ENCODE measurements at regions not wholly inside any gene's neighbourhood (a gene's known extent, or its start where the extent isn't known, plus 50 kb on each side); places are given as distances from the start of the nearest gene placed in this dataset.

DNA sequence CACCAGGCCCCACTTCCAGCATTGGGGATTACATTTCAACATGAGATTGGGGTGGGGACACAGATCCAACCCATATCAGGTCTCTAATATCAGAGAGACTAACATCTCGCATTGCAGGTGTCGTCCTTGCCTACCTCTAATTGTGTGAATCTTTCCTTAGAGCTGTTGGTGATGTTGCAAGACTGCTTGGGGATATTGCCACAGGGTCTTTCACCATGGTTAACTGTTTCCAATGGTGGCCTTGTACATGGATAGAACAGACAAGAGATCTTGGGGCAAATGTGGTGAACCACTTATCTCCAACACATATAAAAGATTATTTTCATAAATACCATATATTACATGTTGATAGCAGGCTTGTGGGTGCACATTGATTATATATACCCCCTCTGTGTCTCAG, 270.3 kb upstream of the LINC00305 start:
- DNase-seq (ENCODE audit: low spot score), result no peak

DNA sequence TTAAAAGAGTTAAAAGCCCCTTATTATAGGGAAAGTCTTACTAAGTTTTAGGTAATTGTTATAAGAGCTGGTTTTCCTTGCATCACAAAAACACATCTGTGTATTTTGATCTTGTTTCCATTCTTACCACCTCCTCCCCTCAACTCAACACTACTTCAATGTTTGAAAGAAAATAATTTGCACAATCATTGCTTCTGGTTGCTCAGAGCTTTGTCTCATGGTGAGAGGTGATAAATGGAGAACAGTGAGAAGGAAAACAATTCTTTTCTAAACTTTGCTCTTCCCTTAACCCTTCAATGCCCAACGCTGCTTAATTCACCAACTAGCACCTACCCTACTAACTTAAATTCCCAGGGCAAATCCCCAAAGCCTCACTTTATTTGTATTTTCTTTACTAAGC, 268.1 kb upstream of the LINC00305 start:
- no peak for DNase-seq (ENCODE audit: low spot score)

DNA sequence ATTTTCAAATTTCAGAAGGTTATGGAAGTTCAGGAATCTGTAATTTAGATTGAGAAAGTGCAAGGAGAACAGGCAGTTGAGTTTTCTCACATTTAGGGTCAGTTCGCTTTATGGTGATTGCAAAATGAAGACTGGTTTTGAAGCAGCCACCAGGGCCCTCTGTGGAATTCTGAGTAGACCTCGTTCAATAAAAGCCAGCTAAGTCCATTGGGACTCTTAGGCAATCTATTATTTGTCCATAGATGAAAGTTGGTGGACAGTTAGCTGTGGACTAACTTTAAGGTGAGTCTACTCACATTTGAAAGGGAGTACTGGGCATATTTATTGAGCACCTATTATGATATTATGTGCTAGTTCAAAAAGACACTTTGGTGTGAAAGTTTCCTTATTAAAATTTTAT, 266.3 kb upstream of the LINC00305 start:
- no peak for DNase-seq (ENCODE audit: low spot score)

DNA sequence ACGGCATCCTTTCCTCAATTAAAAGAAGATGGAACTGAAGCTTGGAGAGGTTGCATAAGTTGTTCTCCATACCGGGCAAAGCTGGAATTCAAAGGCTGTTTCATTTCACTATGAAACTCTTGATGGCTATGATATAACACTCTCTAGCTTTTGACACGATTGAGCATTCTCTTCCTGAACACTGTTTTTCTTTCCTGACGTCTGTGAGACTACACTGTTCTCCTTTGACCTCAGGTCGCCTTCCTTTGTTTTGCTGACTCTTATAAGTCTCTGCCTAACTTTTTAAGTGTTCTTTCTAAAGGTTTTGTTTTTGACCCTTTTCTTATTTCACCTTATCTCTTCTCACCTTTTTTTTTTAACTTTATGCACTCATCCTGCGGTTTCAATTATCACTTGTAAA, 261.8 kb upstream of the LINC00305 start:
- DNase-seq (ENCODE audit: low spot score), result no peak

DNA sequence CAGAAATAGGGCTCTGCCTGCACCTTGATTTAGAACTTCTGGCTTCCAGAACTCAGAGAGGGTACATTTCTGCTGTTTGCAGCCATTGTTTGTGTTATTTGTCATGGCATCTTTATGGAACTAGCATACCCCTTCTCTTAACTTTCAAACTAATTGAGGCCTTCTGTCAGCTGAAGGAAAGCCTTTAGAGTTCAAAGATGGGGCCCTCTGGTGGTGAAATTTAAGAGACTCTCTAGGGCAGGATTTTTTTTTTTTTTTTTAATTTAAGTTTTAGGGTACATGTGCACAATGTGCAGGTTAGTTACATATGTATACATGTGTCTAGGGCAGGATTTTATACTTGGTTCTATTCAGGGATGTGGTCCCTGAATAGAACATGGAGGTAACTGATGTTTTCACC, 260.6 kb upstream of the LINC00305 start:
- no peak for DNase-seq (ENCODE audit: low spot score)

DNA sequence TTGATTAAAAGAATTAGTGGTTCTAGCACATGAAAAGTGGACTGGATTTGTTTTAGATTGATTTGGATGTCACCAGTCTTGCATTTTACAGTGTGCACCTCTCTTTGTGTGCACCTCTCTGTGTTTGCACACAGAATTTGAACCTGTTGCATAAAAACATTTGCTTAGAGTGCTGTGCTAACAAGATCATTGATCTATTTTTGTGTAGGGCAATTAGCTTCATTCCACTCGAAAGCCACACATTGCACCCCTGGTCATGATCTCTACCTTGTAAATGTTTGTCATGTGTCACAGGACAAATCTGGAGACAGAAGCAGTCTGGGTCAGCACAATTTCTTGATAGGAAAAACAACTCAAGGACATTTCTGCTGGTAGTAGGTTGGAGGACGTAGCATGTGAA, 258.7 kb upstream of the LINC00305 start:
- no peak for DNase-seq (ENCODE audit: low spot score)

DNA sequence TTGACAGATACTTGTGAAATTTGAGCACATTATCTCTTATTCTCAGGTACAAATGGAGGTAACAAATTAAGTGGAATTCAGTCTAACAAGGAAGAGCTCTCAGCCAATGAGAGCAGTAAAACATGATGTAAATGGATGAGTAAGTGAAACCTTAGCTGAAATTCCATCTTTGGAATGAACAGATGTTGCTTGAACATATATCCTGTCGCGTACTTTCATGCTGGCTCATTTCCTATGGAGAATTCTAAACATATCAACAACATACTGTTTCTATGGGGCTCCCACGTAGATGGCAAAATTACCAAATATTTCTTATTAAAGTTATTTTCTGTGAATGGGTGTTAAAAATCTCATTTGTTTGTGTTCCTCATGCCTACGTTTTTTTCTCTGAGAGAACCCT, 256.3 kb upstream of the LINC00305 start:
- DNase-seq (ENCODE audit: low spot score), result peak; percentile 8

DNA sequence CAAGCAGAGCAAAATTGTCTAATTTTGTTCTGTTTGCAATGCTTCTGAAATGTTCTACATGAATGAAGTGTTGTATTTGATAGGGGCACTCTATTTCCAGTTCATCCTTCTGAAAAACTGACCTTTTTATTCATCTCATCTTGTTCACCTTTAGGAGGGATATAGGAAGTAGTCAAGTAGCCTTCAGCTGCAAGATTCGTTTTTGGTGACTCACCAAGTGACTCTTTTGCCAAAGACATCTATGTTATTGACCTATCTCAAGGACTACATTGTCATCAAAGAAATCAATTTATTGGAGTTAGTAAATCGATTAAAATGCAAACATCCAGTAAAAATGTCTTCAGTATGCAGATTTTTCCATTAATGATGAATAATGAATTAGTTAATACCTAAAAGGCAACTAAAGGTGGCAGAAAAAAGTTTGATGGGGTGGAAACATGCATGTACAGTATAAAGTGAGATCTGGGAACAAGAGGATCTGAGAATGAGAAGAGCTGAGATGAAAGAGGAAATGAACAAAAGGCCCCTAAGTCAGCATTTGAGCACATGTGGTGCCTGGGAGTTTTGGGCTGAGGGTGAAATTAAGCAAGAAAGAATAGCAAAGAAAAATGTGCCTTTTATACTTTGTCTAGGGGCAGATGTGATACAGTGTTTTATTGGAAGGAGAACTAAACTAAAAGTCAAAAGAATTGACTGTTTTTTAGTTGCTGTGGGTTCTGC, 255.1 kb upstream of the LINC00305 start:
- no peak for DNase-seq (ENCODE audit: low spot score)

DNA sequence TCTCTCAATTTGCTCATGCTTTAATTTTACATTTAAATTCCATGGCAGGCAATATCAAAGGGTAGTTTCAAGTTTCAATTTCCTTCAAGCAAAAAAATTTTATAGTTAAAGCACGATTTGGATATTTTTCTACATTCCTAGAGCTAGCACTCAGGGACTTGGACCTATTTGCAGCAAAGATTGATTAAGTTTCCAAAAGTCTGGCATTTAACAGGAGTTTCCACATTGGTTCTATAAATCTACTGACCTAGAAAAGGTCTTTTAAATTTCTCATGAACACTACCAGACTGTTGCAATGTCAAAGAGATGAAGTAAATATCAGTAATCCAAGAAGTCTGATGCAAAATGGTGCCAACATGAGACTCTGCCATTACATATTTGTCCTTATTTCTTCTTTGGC, 253.7 kb upstream of the LINC00305 start:
- no peak for DNase-seq (ENCODE audit: low spot score)

DNA sequence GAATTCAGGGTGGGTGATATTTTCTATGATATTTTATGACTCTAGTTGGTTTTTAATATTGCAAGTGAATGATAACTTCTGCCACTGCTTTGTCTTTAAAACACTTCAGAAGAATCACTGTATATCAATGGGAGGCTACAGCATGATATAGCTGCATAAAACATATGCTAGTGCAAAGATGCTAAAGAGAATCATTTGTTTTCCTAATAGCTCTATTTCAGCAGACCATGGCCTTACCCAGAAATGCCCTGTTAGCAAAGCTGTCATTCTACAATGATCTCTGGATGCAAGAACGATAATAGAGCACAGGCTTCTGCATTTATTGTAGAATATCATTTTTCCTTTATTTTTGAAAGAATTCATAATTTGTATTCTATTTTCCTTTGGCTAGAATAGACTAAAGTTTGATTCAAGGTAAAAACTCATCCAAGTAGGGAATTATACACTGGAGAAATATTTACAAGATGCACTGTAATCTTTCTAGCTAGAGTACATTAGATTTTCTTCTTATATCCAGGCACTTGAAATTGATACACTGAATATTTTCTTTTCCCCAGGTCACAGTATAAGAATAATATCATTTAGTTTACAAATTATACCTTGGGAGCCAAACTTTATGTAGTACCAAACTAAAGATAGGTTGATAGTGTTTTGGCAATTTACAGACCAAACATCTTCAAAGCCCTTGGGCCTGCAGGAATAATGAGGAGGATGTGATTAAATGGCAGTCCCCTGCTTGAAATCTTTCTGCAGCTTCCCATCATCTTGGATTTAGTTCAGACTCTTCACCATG, 252.6 kb upstream of the LINC00305 start:
- DNase-seq (ENCODE audit: low spot score), result no peak

DNA sequence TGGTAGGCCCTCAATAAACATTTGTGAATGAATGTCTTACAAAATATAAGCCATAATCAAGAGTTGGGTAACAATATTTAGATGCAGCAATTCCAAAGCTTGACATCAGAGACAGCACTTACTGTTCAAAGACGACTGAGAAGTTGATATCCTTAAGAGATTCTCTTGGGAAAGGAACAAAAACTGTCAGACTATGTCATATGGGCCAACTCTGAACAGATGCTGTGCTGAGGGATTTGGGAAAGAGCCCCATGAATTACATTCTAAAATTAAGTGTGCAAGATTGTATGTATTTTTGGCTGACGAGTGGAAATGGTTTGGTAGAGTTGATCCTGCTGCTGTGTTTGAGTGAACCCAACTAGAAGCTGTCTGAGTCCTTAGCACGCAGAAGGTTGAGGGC, 250.7 kb upstream of the LINC00305 start:
- DNase-seq (ENCODE audit: low spot score), result no peak

DNA sequence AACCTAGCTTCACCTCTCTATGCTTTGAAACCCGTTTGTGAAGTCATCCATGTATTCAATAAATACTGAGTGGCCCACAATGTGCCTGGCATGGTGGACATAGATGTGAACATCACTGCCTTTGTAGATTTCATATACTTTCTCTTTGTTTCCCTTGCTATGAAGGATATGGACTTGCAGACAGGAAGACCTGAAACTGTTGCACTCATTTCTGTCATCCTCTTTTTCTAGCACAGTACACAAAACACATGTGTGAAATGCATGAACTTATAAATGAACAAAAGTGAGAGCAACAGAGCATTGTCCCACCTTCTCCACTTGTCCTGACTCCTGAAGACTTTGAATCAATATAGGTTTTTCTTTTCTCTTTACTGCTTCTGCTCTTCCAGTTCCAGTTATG, 249.4 kb upstream of the LINC00305 start:
- no peak for DNase-seq (ENCODE audit: low spot score)

DNA sequence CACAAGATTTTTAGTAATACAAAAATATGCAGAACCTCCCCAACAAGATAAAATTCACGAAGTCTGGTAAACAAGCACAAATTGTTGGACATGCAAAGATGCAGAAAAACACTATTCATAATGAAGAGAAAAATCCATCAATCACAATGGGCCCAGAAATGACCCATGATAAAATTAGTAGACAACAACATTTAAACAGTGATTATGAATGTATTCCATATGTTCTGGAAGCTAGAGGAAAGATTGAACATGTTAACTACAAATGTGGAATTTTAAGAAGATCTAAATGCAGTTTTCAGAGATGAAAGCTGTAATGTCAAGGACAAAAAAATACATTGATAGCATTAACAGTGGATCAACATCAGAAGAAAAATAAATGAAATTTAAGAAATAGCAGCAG, 243.3 kb upstream of the LINC00305 start:
- DNase-seq (ENCODE audit: low spot score), result no peak

DNA sequence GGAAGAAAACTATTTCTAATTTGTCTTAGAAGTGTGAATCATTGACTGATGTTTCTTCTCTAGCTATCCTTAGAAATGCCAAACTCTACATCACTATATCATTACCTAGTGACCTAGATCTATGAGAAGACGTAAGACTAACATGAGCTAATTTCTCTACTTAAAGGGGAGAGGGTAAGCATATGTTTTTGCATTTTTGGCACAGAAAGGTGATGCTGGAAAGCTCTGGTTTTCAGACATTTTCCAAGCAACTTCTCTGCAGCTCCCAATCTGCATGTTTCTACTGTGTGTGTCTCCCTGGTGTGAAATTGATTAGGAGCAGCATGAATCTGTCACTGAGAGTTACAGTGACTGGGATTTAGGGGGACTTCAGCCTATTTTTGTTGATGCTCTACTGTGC, 235.2 kb upstream of the LINC00305 start:
- DNase-seq (ENCODE audit: low spot score), result no peak

DNA sequence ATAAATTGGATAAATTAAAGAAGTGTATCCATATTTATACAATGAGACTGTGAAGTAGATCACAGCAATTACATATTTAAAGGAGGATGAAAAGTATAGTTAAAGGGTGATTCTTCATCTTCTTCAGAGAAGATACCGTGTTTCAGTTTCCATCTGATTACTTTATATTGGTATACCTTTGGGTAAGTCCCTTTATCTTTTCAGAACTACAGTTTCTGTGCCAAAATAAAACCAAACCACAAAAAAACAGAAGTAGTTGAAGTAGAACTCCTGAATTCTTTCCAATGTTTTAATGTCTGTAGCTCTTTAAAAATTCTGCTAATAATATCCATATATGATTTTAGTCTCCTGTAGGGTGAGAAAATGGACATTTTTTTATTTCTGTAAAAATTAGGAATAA, 231.2 kb upstream of the LINC00305 start:
- no peak for DNase-seq (ENCODE audit: low spot score)

DNA sequence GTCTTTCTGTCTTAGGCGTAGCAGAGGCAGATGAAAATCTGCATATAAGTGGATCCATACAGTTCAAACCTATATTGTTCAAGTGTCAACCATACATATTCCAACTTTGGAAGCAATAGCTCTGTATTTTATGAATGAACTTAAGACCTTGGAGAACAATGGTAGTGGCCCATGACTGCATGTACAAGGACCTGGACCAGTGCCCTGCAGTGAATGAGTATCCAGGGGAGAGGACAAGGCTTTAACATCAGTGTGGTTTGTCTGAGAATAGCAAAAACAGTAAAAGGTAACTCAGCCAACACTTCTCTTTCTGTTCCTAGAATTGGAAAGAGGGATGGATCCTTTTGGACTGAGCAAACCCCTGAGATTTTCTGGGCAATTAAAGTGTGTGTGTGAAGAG, 230.8 kb upstream of the LINC00305 start:
- DNase-seq (ENCODE audit: low spot score), result no peak

DNA sequence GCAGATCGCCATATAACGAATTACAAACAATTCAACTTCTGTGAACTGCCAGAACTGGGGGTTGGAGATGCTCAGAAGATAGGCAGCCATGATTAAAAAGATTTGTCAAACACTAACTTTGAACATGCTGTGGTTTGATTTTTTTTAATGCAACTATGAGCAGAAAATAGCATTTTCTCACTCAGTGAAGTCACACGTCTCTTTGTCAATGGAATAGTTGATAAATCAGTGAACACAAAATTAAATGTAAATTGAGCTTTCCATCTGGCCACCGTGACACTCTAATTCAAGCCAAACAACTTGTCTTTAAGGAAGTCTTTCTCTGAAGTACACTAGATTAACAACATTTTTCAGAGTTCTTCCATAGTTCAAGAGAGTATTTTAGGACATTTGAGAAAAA, 228.6 kb upstream of the LINC00305 start:
- DNase-seq (ENCODE audit: low spot score), result no peak

DNA sequence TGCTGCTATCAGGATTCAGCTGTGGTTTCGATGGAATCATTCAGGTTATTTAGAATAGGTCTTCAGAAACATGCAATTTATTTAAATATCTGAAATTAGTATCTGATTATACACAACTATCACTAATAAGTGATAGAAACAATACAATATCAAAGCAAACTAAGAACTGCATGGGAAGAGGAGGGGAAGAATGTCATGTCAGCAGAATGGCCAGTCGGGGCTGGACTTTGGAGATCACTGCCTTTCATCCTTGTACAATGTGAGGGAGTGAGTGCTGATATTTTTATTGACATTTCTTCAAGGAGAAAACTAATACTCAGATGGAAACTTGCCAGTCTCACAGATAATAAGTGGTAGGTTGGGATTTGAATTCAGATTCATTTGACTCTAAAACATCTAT, 224.0 kb upstream of the LINC00305 start:
- no peak for DNase-seq (ENCODE audit: low spot score)

DNA sequence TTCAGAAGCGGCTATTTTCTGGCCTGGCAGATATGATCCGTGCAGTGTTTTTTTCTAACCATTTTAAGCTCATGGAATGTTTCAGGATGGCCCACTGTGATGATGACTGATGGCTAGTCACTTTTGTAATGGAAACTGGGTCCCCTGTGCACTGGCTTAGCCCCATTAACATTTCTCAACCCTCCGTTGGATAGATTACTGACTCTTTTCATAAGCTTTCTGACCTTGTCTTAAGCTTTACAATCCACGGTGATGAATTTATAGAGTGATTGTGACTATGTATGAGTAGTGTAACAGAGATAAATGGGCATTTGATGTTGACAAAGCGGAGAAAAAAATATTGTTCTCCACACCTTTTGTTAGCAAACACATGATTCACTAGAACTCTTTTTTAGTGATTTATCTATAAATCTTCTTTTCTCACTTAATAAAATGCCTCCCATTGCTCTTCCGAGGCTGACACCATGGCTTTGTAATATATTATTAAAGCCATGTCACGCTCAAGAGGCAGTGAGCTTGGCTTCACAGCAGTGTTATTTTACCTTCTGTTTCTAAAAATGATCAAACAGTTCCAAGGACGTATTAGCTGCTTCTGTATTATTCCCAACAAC, 221.0 kb upstream of the LINC00305 start:
- DNase-seq (ENCODE audit: low spot score), result peak; percentile 24

DNA sequence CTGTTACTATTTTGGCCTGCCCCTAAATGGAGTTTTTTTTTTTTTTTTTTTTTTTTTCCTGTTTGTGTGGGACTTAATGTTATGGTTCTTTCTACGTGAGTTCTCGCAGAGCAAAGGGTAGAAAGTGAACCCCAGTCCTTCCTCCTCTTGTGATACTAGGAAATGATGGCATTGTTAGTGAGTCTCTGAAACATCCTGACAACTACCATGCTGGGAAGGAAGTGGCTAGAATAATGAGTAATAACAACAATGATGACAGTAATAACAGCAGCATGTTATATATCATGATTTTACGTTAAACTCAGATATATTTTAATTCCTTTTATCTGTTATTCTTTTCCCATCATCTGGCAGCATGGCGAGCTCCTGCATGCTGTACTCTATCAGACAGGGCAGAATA, 216.2 kb upstream of the LINC00305 start:
- no peak for DNase-seq (ENCODE audit: low spot score)

DNA sequence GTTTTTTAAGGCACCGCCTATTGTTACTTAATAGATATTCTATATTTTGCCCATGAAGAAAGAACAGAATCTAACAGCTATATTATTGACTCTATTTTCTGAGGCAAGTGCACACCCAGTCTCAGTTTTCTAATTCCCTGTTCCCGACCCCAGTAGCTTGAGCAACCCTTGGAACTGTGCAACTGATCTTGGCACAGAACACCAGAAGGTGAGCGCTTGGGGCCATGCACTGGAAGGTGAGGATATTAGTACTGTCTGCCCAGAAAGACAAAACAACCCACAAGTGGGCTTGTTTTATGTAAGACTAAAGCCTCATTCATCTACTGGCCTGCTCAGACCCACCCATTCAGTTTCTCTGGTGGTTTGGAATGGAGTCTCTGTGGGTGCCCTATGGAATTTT, 188.8 kb upstream of the LINC00305 start:
- DNase-seq (ENCODE audit: low spot score), result no peak

DNA sequence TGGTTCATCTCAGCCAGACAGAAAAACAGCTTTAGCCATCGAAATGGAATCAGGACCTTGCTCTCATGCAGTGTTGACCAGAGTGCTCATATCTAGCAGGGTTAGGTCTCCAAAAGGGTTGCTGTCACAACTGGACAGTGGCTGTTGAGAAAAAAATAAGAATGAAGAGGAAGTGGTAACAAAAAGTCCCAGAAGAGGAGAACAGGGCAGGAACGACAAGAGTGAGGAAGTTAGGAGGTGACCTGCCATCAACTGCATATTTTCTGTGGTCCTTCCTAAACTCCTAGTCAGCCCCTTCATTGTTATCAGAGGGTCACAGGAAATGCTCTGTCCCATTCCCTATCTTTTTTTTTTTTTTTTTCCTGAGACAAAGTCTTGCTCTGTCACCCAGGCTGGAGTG, 188.1 kb upstream of the LINC00305 start:
- DNase-seq (ENCODE audit: low spot score), result no peak

DNA sequence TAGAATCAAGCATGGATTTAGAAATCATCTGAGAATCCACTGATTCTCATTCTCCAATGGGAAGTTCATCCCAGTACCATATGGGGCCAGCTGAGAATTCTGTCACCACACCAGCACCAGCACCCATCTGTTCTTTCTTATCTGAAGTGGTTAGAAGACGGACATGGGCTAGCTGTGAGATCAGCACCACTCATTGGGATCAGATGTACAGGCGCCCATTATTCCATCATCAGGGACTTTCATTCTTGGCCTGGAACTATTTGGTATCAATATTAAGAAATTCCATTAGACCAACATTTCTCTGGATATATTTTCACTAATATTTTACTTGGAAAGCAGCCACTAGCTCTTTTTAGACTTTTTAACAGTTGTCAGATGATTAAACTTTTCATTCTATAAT, 185.9 kb upstream of the LINC00305 start:
- DNase-seq (ENCODE audit: low spot score), result no peak
